ENCODE measurements at regions not wholly inside any gene's neighbourhood (a gene's known extent, or its start where the extent isn't known, plus 50 kb on each side); places are given as distances from the start of the nearest gene placed in this dataset.

GRCh38 chrX:143094417-143095023 lies 68.8 kb downstream of the SPANXN4 start:
- WGBS, 2 experiments (ENCODE audit: extremely low coverage in 1 of 2, insufficient coverage in 1 of 2, insufficient read length in 1 of 2, insufficient replicate concordance in 2 of 2, low coverage in 1 of 2, low lambda C conversion rate in 2 of 2, missing lambda C conversion rate in 1 of 2), result 96% methylated on average over 7 of the region's 7 CpGs; no CpG with 5 or more reads in 1 of the 2 experiments

More at GRCh38 chrX:143094417-143095023, 68.8 kb downstream of the SPANXN4 start:
- CTCF ChIA-PET (ENCODE audit: partially characterized antibody), result interaction anchor here (0.8 kb wide), 1 partner anchor 9 kb away, joined by 3 read pairs; no protein-coding TSS in a partner anchor
- Histone ChIP-seq H3K9ac (replicated peaks in 1 of 4; ENCODE audit: extremely low read depth in 1 of 4, low read depth in 3 of 4, low read length in 3 of 4) (no peak overlapping the region), H4K91ac (replicated peaks; ENCODE audit: insufficient read length, low read length) (no peak overlapping the region), H2AFZ (ENCODE audit: low read length) (no peak overlapping the region), H4K8ac (ENCODE audit: extremely low read depth, insufficient read depth, low read length) (no peak overlapping the region), H3K79me2 (ENCODE audit: control insufficient read depth in 1 of 2, insufficient read depth in 2 of 2, low read length in 2 of 2) (no peaks in the 10 kb centered on the region), H3K23me2 (ENCODE audit: low read depth, low read length) (no peaks in the 10 kb centered on the region), H3K18ac (ENCODE audit: extremely low read depth, low read length) (no peak overlapping the region), H2AK5ac (ENCODE audit: low read depth, low read length) (no peak overlapping the region), H3K4me1 (replicated peaks in 1 of 4; ENCODE audit: control insufficient read depth in 3 of 4, insufficient read depth in 4 of 4, low read length in 3 of 4) (no peaks in the 10 kb centered on the region), H3K79me1 (ENCODE audit: low read depth, low read length) (no peaks in the 10 kb centered on the region), H3K27ac (ENCODE audit: low read depth, low read length) (no peak overlapping the region), H2BK15ac (ENCODE audit: low read length) (no peak overlapping the region), H3K23ac (ENCODE audit: insufficient read length) (no peak overlapping the region), H3K4me2 (ENCODE audit: insufficient read depth in 1 of 2, low read depth in 2 of 2, low read length in 2 of 2) (no peak overlapping the region), H2BK20ac (ENCODE audit: low read length) (no peak overlapping the region), H2BK12ac (ENCODE audit: low read depth, low read length) (no peak overlapping the region), H3K56ac (replicated peaks; ENCODE audit: insufficient read length, low read depth, low read length) (no peak overlapping the region), H2BK120ac (replicated peaks; ENCODE audit: low read depth, low read length) (no peak overlapping the region), H3K4me3 (ENCODE audit: extremely low read depth in 1 of 4, insufficient read depth in 2 of 4, low read depth in 3 of 4, low read length in 4 of 4) (no peak overlapping the region), H3K27me3 (replicated peaks in 1 of 4; ENCODE audit: control insufficient read depth in 3 of 4, extremely low read depth in 1 of 4, insufficient read depth in 3 of 4, low read length in 3 of 4) (no peaks in the 10 kb centered on the region), H4K20me1 (replicated peaks in 1 of 2; ENCODE audit: control insufficient read depth in 1 of 2, insufficient read depth in 2 of 2, low read length in 2 of 2) (no peaks in the 10 kb centered on the region), H3K36me3 (ENCODE audit: control insufficient read depth in 2 of 4, insufficient read depth in 4 of 4, low read length in 3 of 4) (no peaks in the 10 kb centered on the region), H3K9me3 (ENCODE audit: insufficient read depth in 2 of 2, low read depth in 1 of 2, low read length in 1 of 2) (no peaks in the 10 kb centered on the region), H3K14ac (ENCODE audit: insufficient read length) (no peak overlapping the region), H4K5ac (ENCODE audit: insufficient read length, low read depth, low read length) (no peak overlapping the region), H2BK5ac (ENCODE audit: low read depth, low read length) (no peak overlapping the region), H3K4ac (replicated peaks; ENCODE audit: insufficient read length, low read depth, low read length) (no peak overlapping the region)
- FAIRE-seq (no peak), DNase-seq (ENCODE audit: low read depth in 1 of 2, low spot score in 2 of 2) (no peak)
- TF ChIP-seq SIX5 (IDR thresholded peaks at IDR 0.05; ENCODE audit: low read depth, low read length) (no peak), USF2 (IDR thresholded peaks at IDR 0.05; ENCODE audit: low read length) (no peak), GTF2F1 (IDR thresholded peaks at IDR 0.05; ENCODE audit: borderline replicate concordance, low read depth, low read length) (no peak), CTBP2 (IDR thresholded peaks at IDR 0.05; ENCODE audit: borderline replicate concordance, insufficient read depth, insufficient read length, low read length) (no peak), ATF2 (IDR thresholded peaks at IDR 0.05; ENCODE audit: low read length) (no peak), NRF1 (IDR thresholded peaks at IDR 0.05; ENCODE audit: low read depth, low read length) (no peak), SIN3A (conservative IDR thresholded peaks at IDR 0.05 in 1 of 2, IDR thresholded peaks at IDR 0.05 in 1 of 2; ENCODE audit: low read depth in 1 of 2, low read length in 2 of 2) (no peak), SP1 (IDR thresholded peaks at IDR 0.05; ENCODE audit: low read depth, low read length) (no peak)
- POLR2A ChIA-PET (ENCODE audit: partially characterized antibody), result no interaction called here

All from H1 (cell line).